DND-41 (cell line): ENCODE measurements at regions not wholly inside any gene's neighbourhood (a gene's known extent, or its start where the extent isn't known, plus 50 kb on each side); places are given as distances from the start of the nearest gene placed in this dataset.

Source experiments
- ATAC-seq: fragments of 200-7000 bp; cut with Tn5 transposase; 3 replicates; pipeline ENCODE4 v1.9.1; 2021; ENCODE audit warnings: low read depth; ENCODE audit not compliant: insufficient read depth
- DNase-seq: peaks from one replicate; pipeline ENCODE4 v3.0.0-alpha.2; 2020
- H2AFZ ChIP-seq: 2 replicates; pipeline ENCODE4 v1.6.0; 2012; ENCODE audit warnings: low read depth, low read length
- H3K27ac ChIP-seq: 2 replicates; pipeline ENCODE4 v1.5.1; 2012; ENCODE audit warnings: low read length, inconsistent platforms
- H3K27me3 ChIP-seq: fragments of 200-600 bp; sonication (generic); 2 replicates; pipeline ENCODE4 v1.6.0; 2012; ENCODE audit warnings: low read length, mild to moderate bottlenecking, inconsistent platforms; ENCODE audit not compliant: insufficient read depth, poor library complexity
- H3K36me3 ChIP-seq: 2 replicates; pipeline ENCODE4 v1.5.1; 2012; ENCODE audit warnings: low read length, inconsistent platforms; ENCODE audit not compliant: insufficient read depth
- H3K4me1 ChIP-seq: 2 replicates; pipeline ENCODE4 v1.5.1; 2012; ENCODE audit warnings: mild to moderate bottlenecking, low read length; ENCODE audit not compliant: insufficient read depth
- H3K4me2 ChIP-seq: 2 replicates; pipeline ENCODE4 v1.6.0; 2012; ENCODE audit warnings: mild to moderate bottlenecking, moderate library complexity, low read length, inconsistent platforms; ENCODE audit not compliant: insufficient read depth
- H3K4me3 ChIP-seq, 2 experiments: fragments of 200-600 bp in 1 of 2; shearing (Covaris generic) in 1 of 2; 2 replicates each; pipeline ENCODE4 v1.5.1; 2012 to 2016; ENCODE audit warnings: inconsistent platforms in 2 of 2, low read length in 2 of 2, mild to moderate bottlenecking in 2 of 2, low read depth in 1 of 2, moderate library complexity in 1 of 2
- H3K79me2 ChIP-seq: 2 replicates; pipeline ENCODE4 v1.6.0; 2012; ENCODE audit warnings: low read length, inconsistent platforms; ENCODE audit not compliant: insufficient read depth
- H3K9ac ChIP-seq: 2 replicates; pipeline ENCODE4 v1.6.0; 2012; ENCODE audit warnings: low read depth, mild to moderate bottlenecking, inconsistent platforms, low read length, moderate library complexity
- H3K9me3 ChIP-seq: 2 replicates; pipeline ENCODE4 v1.5.1; 2012; ENCODE audit warnings: low read length, moderate library complexity, mild to moderate bottlenecking, inconsistent platforms; ENCODE audit not compliant: insufficient read depth, severe bottlenecking
- H4K20me1 ChIP-seq: 2 replicates; pipeline ENCODE4 v1.6.0; 2012; ENCODE audit warnings: low read length; ENCODE audit not compliant: insufficient read depth
- CTCF ChIP-seq: IDR thresholded peaks from 2 replicates; pipeline ENCODE4 v1.5.1; 2012; ENCODE audit warnings: borderline replicate concordance, low read length, moderate library complexity, mild to moderate bottlenecking; ENCODE audit not compliant: poor library complexity, severe bottlenecking; ENCODE audit errors: extremely low read depth
- EZH2 ChIP-seq: IDR thresholded peaks from 3 replicates; pipeline ENCODE4 v1.6.1; 2012; ENCODE audit warnings: borderline replicate concordance, low read depth, mild to moderate bottlenecking, moderate library complexity, low read length, inconsistent platforms; ENCODE audit not compliant: severe bottlenecking

GRCh38 chr5:74975582-74975981, 76.8 kb downstream of the GCNT4 start:
- H3K36me3 ChIP-seq: no peaks in the 10 kb centered on the region
- no peaks in the 10 kb centered on the region for H3K79me2 ChIP-seq
- TF ChIP-seq EZH2 (no peak), CTCF (no peak)
- no peak overlapping the region for H3K4me2 ChIP-seq
- H3K27ac ChIP-seq: no peak overlapping the region
- H3K9ac ChIP-seq: no peak overlapping the region
- H3K4me1 ChIP-seq: no peaks in the 10 kb centered on the region
- H4K20me1 ChIP-seq: no peaks in the 10 kb centered on the region
- H3K9me3 ChIP-seq: no peaks in the 10 kb centered on the region
- DNase-seq: no peak
- no peak overlapping the region for H3K4me3 ChIP-seq
- ATAC-seq: no peak
- H3K27me3 ChIP-seq: no peaks in the 10 kb centered on the region
- no peak overlapping the region for H2AFZ ChIP-seq

GRCh38 chr5:74974451-74975091, 77.8 kb downstream of the GCNT4 start:
- Histone ChIP-seq H3K4me2 (no peak overlapping the region), H3K4me1 (no peaks in the 10 kb centered on the region), H3K9me3 (no peaks in the 10 kb centered on the region), H3K4me3 (no peak overlapping the region), H4K20me1 (no peaks in the 10 kb centered on the region), H2AFZ (no peak overlapping the region), H3K36me3 (no peaks in the 10 kb centered on the region), H3K9ac (no peak overlapping the region), H3K79me2 (no peaks in the 10 kb centered on the region), H3K27me3 (no peaks in the 10 kb centered on the region), H3K27ac (no peak overlapping the region)
- TF ChIP-seq EZH2 (no peak), CTCF (no peak)
- DNase-seq (no peak), ATAC-seq (no peak)

- Histone ChIP-seq H3K9ac (no peak overlapping the region), H3K9me3 (no peaks in the 10 kb centered on the region), H4K20me1 (no peaks in the 10 kb centered on the region), H3K4me1 (no peaks in the 10 kb centered on the region), H3K4me2 (no peak overlapping the region), H3K36me3 (no peaks in the 10 kb centered on the region), H3K79me2 (no peaks in the 10 kb centered on the region), H3K4me3 (no peak overlapping the region), H3K27ac (no peak overlapping the region), H3K27me3 (no peaks in the 10 kb centered on the region), H2AFZ (no peak overlapping the region)
- DNase-seq: no peak
- no peak for ATAC-seq
- TF ChIP-seq CTCF: no peak
- TF ChIP-seq EZH2: no peak
These were observed 78.7 kb downstream of the GCNT4 start for GRCh38 chr5:74973694-74974093.
